ENCODE measurements at regions not wholly inside any gene's neighbourhood (a gene's known extent, or its start where the extent isn't known, plus 50 kb on each side); places are given as distances from the start of the nearest gene placed in this dataset.

DNA sequence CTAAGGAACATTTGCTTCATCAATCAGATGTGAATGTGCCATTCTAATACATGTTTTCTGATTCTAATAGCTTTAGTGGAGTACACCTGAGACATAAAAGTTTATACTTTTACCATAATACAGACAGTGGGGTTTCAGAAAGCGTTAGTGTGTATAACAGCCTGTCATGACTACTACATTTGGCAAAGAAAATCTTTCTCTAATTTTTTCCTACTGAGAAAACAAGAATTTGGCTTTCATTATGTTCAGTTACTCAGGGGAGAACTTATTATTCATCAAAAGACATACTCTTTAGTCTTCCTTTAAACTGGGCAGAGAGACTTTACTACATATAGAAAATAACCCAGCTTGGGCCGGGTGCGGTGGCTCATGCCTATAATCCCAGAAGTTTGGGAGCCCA, 104.9 kb downstream of the PCDH18 start:
- Histone ChIP-seq H3K4me3 (ENCODE audit: low read length) (no peak overlapping the region), H3K4me1 (ENCODE audit: control insufficient read depth, low read length) (no peaks in the 10 kb centered on the region), H4K20me1 (ENCODE audit: control insufficient read depth, insufficient read depth, low read depth, low read length) (no peaks in the 10 kb centered on the region), H3K36me3 (ENCODE audit: control insufficient read depth, low read length) (no peaks in the 10 kb centered on the region), H3K27ac (ENCODE audit: low read depth, low read length) (no peak overlapping the region), H3K27me3 (ENCODE audit: control insufficient read depth, low read length) (no peaks in the 10 kb centered on the region), H3K79me2 (ENCODE audit: control insufficient read depth, low read length) (no peaks in the 10 kb centered on the region), H3K9me3 (ENCODE audit: control insufficient read depth, insufficient read depth, low read length) (no peaks in the 10 kb centered on the region), H3K4me2 (ENCODE audit: low read length) (no peak overlapping the region), H3K9me2 (replicated peaks; ENCODE audit: control insufficient read depth, low read length) (no peaks in the 10 kb centered on the region), H3F3A (ENCODE audit: control insufficient read depth, insufficient read depth) (no peaks in the 10 kb centered on the region)
- TF ChIP-seq, protein P1, sequence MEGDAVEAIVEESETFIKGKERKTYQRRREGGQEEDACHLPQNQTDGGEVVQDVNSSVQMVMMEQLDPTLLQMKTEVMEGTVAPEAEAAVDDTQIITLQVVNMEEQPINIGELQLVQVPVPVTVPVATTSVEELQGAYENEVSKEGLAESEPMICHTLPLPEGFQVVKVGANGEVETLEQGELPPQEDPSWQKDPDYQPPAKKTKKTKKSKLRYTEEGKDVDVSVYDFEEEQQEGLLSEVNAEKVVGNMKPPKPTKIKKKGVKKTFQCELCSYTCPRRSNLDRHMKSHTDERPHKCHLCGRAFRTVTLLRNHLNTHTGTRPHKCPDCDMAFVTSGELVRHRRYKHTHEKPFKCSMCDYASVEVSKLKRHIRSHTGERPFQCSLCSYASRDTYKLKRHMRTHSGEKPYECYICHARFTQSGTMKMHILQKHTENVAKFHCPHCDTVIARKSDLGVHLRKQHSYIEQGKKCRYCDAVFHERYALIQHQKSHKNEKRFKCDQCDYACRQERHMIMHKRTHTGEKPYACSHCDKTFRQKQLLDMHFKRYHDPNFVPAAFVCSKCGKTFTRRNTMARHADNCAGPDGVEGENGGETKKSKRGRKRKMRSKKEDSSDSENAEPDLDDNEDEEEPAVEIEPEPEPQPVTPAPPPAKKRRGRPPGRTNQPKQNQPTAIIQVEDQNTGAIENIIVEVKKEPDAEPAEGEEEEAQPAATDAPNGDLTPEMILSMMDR (IDR thresholded peaks at IDR 0.05; ENCODE audit: low read depth, low read length, poor library complexity, severe bottlenecking): no peak

DNA sequence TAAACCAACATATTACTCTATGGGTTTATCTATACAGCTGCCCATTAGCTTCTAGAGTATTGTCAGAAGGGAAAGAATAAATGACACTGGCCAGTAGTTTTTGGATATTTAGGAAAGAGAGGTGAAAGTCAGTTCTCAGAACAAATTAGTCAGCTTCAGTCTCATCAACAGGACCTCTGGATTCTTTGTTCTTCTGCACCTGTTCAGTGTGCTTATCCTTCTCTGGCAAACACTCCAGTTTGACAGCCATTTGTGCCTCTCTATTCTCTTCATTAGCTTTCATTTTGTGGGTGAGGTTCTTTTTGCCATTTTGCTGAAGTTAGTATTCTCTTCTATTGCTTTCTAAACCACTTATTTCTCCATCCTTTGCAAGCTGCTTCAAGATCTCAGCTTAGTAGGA, 107.0 kb downstream of the PCDH18 start:
- Histone ChIP-seq H3K9me3 (ENCODE audit: control insufficient read depth, insufficient read depth, low read length) (no peaks in the 10 kb centered on the region), H3K36me3 (ENCODE audit: control insufficient read depth, low read length) (no peaks in the 10 kb centered on the region), H3K4me1 (ENCODE audit: control insufficient read depth, low read length) (no peaks in the 10 kb centered on the region), H3K27me3 (ENCODE audit: control insufficient read depth, low read length) (no peaks in the 10 kb centered on the region), H4K20me1 (ENCODE audit: control insufficient read depth, insufficient read depth, low read depth, low read length) (no peaks in the 10 kb centered on the region), H3F3A (ENCODE audit: control insufficient read depth, insufficient read depth) (no peaks in the 10 kb centered on the region), H3K4me2 (ENCODE audit: low read length) (no peak overlapping the region), H3K79me2 (ENCODE audit: control insufficient read depth, low read length) (no peaks in the 10 kb centered on the region), H3K9me2 (replicated peaks; ENCODE audit: control insufficient read depth, low read length) (no peaks in the 10 kb centered on the region), H3K27ac (ENCODE audit: low read depth, low read length) (no peak overlapping the region), H3K4me3 (ENCODE audit: low read length) (no peak overlapping the region)
- TF ChIP-seq, protein P1 (IDR thresholded peaks at IDR 0.05; ENCODE audit: low read depth, low read length, poor library complexity, severe bottlenecking): no peak
- TF ChIP-seq EZH2phosphoT487 (IDR thresholded peaks at IDR 0.05; ENCODE audit: borderline replicate concordance, low read length): no peak

- Histone ChIP-seq H4K20me1 (ENCODE audit: control insufficient read depth, insufficient read depth, low read depth, low read length) (no peaks in the 10 kb centered on the region), H3F3A (ENCODE audit: control insufficient read depth, insufficient read depth) (no peaks in the 10 kb centered on the region), H3K36me3 (ENCODE audit: control insufficient read depth, low read length) (no peaks in the 10 kb centered on the region), H3K4me2 (ENCODE audit: low read length) (no peak overlapping the region), H3K27ac (ENCODE audit: low read depth, low read length) (no peak overlapping the region), H3K4me3 (ENCODE audit: low read length) (no peak overlapping the region), H3K9me3 (ENCODE audit: control insufficient read depth, insufficient read depth, low read length) (no peaks in the 10 kb centered on the region), H3K79me2 (ENCODE audit: control insufficient read depth, low read length) (no peaks in the 10 kb centered on the region), H3K27me3 (ENCODE audit: control insufficient read depth, low read length) (no peaks in the 10 kb centered on the region), H3K9me2 (replicated peaks; ENCODE audit: control insufficient read depth, low read length) (no peaks in the 10 kb centered on the region), H3K4me1 (ENCODE audit: control insufficient read depth, low read length) (no peaks in the 10 kb centered on the region)
- TF ChIP-seq, protein P1 (IDR thresholded peaks at IDR 0.05; ENCODE audit: low read depth, low read length, poor library complexity, severe bottlenecking): no peak
- no peak for TF ChIP-seq EZH2phosphoT487 (IDR thresholded peaks at IDR 0.05; ENCODE audit: borderline replicate concordance, low read length)
Measured at GRCh38 chr4:137422666-137423065, 109.6 kb downstream of the PCDH18 start.

GRCh38 chr4:137421796-137422195, 110.5 kb downstream of the PCDH18 start:
- Histone ChIP-seq H3K36me3 (ENCODE audit: control insufficient read depth, low read length) (no peaks in the 10 kb centered on the region), H3K27me3 (ENCODE audit: control insufficient read depth, low read length) (no peaks in the 10 kb centered on the region), H4K20me1 (ENCODE audit: control insufficient read depth, insufficient read depth, low read depth, low read length) (no peaks in the 10 kb centered on the region), H3K9me3 (ENCODE audit: control insufficient read depth, insufficient read depth, low read length) (no peaks in the 10 kb centered on the region), H3K27ac (ENCODE audit: low read depth, low read length) (no peak overlapping the region), H3K9me2 (replicated peaks; ENCODE audit: control insufficient read depth, low read length) (no peaks in the 10 kb centered on the region), H3K4me2 (ENCODE audit: low read length) (no peak overlapping the region), H3K4me1 (ENCODE audit: control insufficient read depth, low read length) (no peaks in the 10 kb centered on the region), H3K4me3 (ENCODE audit: low read length) (no peak overlapping the region), H3K79me2 (ENCODE audit: control insufficient read depth, low read length) (no peaks in the 10 kb centered on the region), H3F3A (ENCODE audit: control insufficient read depth, insufficient read depth) (no peaks in the 10 kb centered on the region)
- TF ChIP-seq EZH2phosphoT487 (IDR thresholded peaks at IDR 0.05; ENCODE audit: borderline replicate concordance, low read length): no peak
- TF ChIP-seq, protein P1 (IDR thresholded peaks at IDR 0.05; ENCODE audit: low read depth, low read length, poor library complexity, severe bottlenecking): no peak
